ENCODE measurements at regions not wholly inside any gene's neighbourhood (a gene's known extent, or its start where the extent isn't known, plus 50 kb on each side); places are given as distances from the start of the nearest gene placed in this dataset.

- no peak overlapping the region for H3K4me3 ChIP-seq
- DNase-seq (ENCODE audit: low spot score): no peak
- TF ChIP-seq POLR2AphosphoS5 (IDR thresholded peaks at IDR 0.05): no peak
- TF ChIP-seq, protein P1, sequence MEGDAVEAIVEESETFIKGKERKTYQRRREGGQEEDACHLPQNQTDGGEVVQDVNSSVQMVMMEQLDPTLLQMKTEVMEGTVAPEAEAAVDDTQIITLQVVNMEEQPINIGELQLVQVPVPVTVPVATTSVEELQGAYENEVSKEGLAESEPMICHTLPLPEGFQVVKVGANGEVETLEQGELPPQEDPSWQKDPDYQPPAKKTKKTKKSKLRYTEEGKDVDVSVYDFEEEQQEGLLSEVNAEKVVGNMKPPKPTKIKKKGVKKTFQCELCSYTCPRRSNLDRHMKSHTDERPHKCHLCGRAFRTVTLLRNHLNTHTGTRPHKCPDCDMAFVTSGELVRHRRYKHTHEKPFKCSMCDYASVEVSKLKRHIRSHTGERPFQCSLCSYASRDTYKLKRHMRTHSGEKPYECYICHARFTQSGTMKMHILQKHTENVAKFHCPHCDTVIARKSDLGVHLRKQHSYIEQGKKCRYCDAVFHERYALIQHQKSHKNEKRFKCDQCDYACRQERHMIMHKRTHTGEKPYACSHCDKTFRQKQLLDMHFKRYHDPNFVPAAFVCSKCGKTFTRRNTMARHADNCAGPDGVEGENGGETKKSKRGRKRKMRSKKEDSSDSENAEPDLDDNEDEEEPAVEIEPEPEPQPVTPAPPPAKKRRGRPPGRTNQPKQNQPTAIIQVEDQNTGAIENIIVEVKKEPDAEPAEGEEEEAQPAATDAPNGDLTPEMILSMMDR (IDR thresholded peaks at IDR 0.05): no peak
- no peak for TF ChIP-seq POLR2A (IDR thresholded peaks at IDR 0.05)
- 33% methylated on average over 2 of the region's 2 CpGs for WGBS
- no peak overlapping the region for H3K27ac ChIP-seq
- H3K4me1 ChIP-seq (replicated peaks): no peaks in the 10 kb centered on the region
- H3K9me3 ChIP-seq: no peaks in the 10 kb centered on the region
- no peaks in the 10 kb centered on the region for H3K36me3 ChIP-seq
- no peaks in the 10 kb centered on the region for H3K27me3 ChIP-seq (replicated peaks; ENCODE audit: insufficient read depth)
- intact Hi-C loops (cut with DNase I): no loop called here
Observed at GRCh38 chr2:226362980-226363379, 436.6 kb downstream of the IRS1 start.

GRCh38 chr2:226360658-226361057 is 439.0 kb downstream of the IRS1 start:
- Histone ChIP-seq H3K27ac (no peak overlapping the region), H3K4me1 (replicated peaks) (no peaks in the 10 kb centered on the region), H3K4me3 (no peak overlapping the region), H3K36me3 (no peaks in the 10 kb centered on the region), H3K9me3 (no peaks in the 10 kb centered on the region), H3K27me3 (replicated peaks; ENCODE audit: insufficient read depth) (no peaks in the 10 kb centered on the region)
- DNase-seq (ENCODE audit: low spot score): no peak
- WGBS: 75% methylated on average over 2 of the region's 2 CpGs
- TF ChIP-seq, protein P1 (IDR thresholded peaks at IDR 0.05): no peak
- no peak for TF ChIP-seq POLR2AphosphoS5 (IDR thresholded peaks at IDR 0.05)
- no peak for TF ChIP-seq POLR2A (IDR thresholded peaks at IDR 0.05)
- intact Hi-C loops (cut with DNase I): no loop called here

GRCh38 chr2:226358688-226359087 is 440.9 kb downstream of the IRS1 start:
- no peaks in the 10 kb centered on the region for H3K36me3 ChIP-seq
- no peaks in the 10 kb centered on the region for H3K27me3 ChIP-seq (replicated peaks; ENCODE audit: insufficient read depth)
- no peaks in the 10 kb centered on the region for H3K9me3 ChIP-seq
- TF ChIP-seq POLR2A (IDR thresholded peaks at IDR 0.05) (no peak), POLR2AphosphoS5 (IDR thresholded peaks at IDR 0.05) (no peak)
- TF ChIP-seq, protein P1 (IDR thresholded peaks at IDR 0.05): no peak
- intact Hi-C loops (cut with DNase I): no loop called here
- no peak overlapping the region for H3K4me3 ChIP-seq
- 63% methylated on average over 5 of the region's 5 CpGs for WGBS
- no peaks in the 10 kb centered on the region for H3K4me1 ChIP-seq (replicated peaks)
- no peak overlapping the region for H3K27ac ChIP-seq
- no peak for DNase-seq (ENCODE audit: low spot score)

DNA sequence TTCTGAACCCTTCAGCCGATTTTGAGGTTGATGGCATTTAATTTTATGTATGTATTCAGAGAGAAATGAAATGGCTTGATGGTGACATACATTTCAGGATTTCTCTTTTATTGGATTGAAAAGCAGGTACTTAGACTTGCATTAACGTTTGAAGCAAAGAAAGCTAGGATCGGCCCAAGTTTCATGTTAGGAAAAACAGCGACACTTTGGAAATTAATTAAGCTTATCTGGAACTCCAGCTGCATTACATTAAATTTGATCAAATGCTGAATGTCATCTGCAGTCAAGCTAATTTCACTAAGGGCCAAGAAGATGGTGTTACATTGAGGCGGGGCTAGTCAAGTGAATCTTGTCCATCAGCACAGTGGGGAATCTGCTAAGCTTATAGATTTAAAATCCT is 441.8 kb downstream of the IRS1 start:
- no peaks in the 10 kb centered on the region for H3K36me3 ChIP-seq
- H3K4me3 ChIP-seq: no peak overlapping the region
- no peak for DNase-seq (ENCODE audit: low spot score)
- no peaks in the 10 kb centered on the region for H3K27me3 ChIP-seq (replicated peaks; ENCODE audit: insufficient read depth)
- no peak for TF ChIP-seq POLR2AphosphoS5 (IDR thresholded peaks at IDR 0.05)
- no peak for TF ChIP-seq POLR2A (IDR thresholded peaks at IDR 0.05)
- TF ChIP-seq, protein P1 (IDR thresholded peaks at IDR 0.05): no peak
- intact Hi-C loops (cut with DNase I): no loop called here
- H3K4me1 ChIP-seq (replicated peaks): no peaks in the 10 kb centered on the region
- H3K27ac ChIP-seq: no peak overlapping the region
- 95% methylated on average over 5 of the region's 5 CpGs for WGBS
- no peaks in the 10 kb centered on the region for H3K9me3 ChIP-seq

- TF ChIP-seq POLR2AphosphoS5 (IDR thresholded peaks at IDR 0.05): no peak
- TF ChIP-seq, protein P1 (IDR thresholded peaks at IDR 0.05): no peak
- no peak for TF ChIP-seq POLR2A (IDR thresholded peaks at IDR 0.05)
- H3K4me3 ChIP-seq: no peak overlapping the region
- intact Hi-C loops (cut with DNase I): no loop called here
- no peak for DNase-seq (ENCODE audit: low spot score)
- H3K27me3 ChIP-seq (replicated peaks; ENCODE audit: insufficient read depth): no peaks in the 10 kb centered on the region
- H3K36me3 ChIP-seq: no peaks in the 10 kb centered on the region
- H3K9me3 ChIP-seq: no peaks in the 10 kb centered on the region
- H3K27ac ChIP-seq: no peak overlapping the region
- H3K4me1 ChIP-seq (replicated peaks): no peaks in the 10 kb centered on the region
Observed at GRCh38 chr2:226355600-226355999, 444.0 kb downstream of the IRS1 start.
